Testis (tissue), 2 donors: ENCODE measurements at regions not wholly inside any gene's neighbourhood (a gene's known extent, or its start where the extent isn't known, plus 50 kb on each side); places are given as distances from the start of the nearest gene placed in this dataset.

Experiments
- CTCF ChIP-seq, 3 experiments: fragments of 450-650 bp in 2 of 3; fragments of 200-600 bp in 1 of 3; sonication (generic) in 1 of 3; IDR thresholded peaks; one replicate each; pipeline ENCODE4 v1.5.1; 2016 to 2019; ENCODE audit warnings: antibody characterized with exemption in 3 of 3, mild to moderate bottlenecking in 2 of 3, moderate library complexity in 1 of 3
- POLR2A ChIP-seq: fragments of 450-650 bp; IDR thresholded peaks from one replicate; pipeline ENCODE4 v1.6.1; 2017; ENCODE audit warnings: antibody characterized with exemption, mild to moderate bottlenecking, moderate library complexity

- TF ChIP-seq CTCF (IDR thresholded peaks at IDR 0.05): no peak
- TF ChIP-seq POLR2A: no peak
Measured at GRCh38 chr13:37501187-37501586, 97.4 kb downstream of the POSTN start.
